ENCODE measurements at regions not wholly inside any gene's neighbourhood (a gene's known extent, or its start where the extent isn't known, plus 50 kb on each side); places are given as distances from the start of the nearest gene placed in this dataset.
"Not testable (repeated sequence)": the region's sequence is repeated elsewhere in the genome, so short reads cannot be mapped to it uniquely, and the experiment has no call there.

- ChIA-PET CTCF (ENCODE audit: partially characterized antibody) (no interaction called here), POLR2A (ENCODE audit: partially characterized antibody) (no interaction called here)
- no peak overlapping the region for H3K27ac Mint-ChIP-seq
- Histone ChIP-seq H3K4me3 (ENCODE audit: low read length in 2 of 2) (no peak overlapping the region), H3K36me3 (ENCODE audit: insufficient read depth, low read length) (no peaks in the 10 kb centered on the region), H3K27me3 (ENCODE audit: insufficient read depth, low read length) (no peaks in the 10 kb centered on the region), H3K27ac (ENCODE audit: low read depth, low read length) (no peak overlapping the region), H3K4me1 (ENCODE audit: insufficient read depth, low read length) (no peaks in the 10 kb centered on the region), H3K9me3 (ENCODE audit: control insufficient read depth in 1 of 2, low read length in 2 of 2) (no peaks in the 10 kb centered on the region)
- H3K27me3 Mint-ChIP-seq: no peaks in the 10 kb centered on the region
- no peak overlapping the region for H3K4me3 Mint-ChIP-seq
- peaks cover 2 to 29% (median 16%) of the 10 kb centered on the region in 8 donors for H3K9me3 Mint-ChIP-seq
- DNase-seq: no peak
- intact Hi-C loops (cut with micrococcal nuclease): no loop called here
- no peaks in the 10 kb centered on the region for H3K36me3 Mint-ChIP-seq
- no peaks in the 10 kb centered on the region for H3K4me1 Mint-ChIP-seq
These were observed 1894.4 kb upstream of the LRRTM1 start for GRCh38 chr2:82198809-82199492.

GRCh38 chr2:82182270-82182669 lies 1877.7 kb upstream of the LRRTM1 start:
- Mint-ChIP-seq H3K9me3 (peaks cover 2 to 17% (median 5%) of the 10 kb centered on the region in 8 donors), H3K4me3 (no peak overlapping the region), H3K27ac (no peak overlapping the region), H3K36me3 (no peaks in the 10 kb centered on the region), H3K4me1 (no peaks in the 10 kb centered on the region), H3K27me3 (no peaks in the 10 kb centered on the region)
- POLR2A ChIA-PET (ENCODE audit: partially characterized antibody): no interaction called here
- DNase-seq: no peak
- H3K4me1 ChIP-seq (ENCODE audit: insufficient read depth, low read length): no peaks in the 10 kb centered on the region
- no peaks in the 10 kb centered on the region for H3K27me3 ChIP-seq (ENCODE audit: insufficient read depth, low read length)
- no peaks in the 10 kb centered on the region for H3K36me3 ChIP-seq (ENCODE audit: insufficient read depth, low read length)
- CTCF ChIA-PET (ENCODE audit: partially characterized antibody): no interaction called here
- intact Hi-C loops (cut with micrococcal nuclease): no loop called here
- H3K27ac ChIP-seq (ENCODE audit: low read depth, low read length): no peak overlapping the region
- no peak overlapping the region for H3K4me3 ChIP-seq (ENCODE audit: low read length in 2 of 2)
- peaks cover 0 to 3% of the 10 kb centered on the region in 2 donors for H3K9me3 ChIP-seq (ENCODE audit: control insufficient read depth in 1 of 2, low read length in 2 of 2)

- CTCF ChIA-PET (ENCODE audit: partially characterized antibody); POLR2A ChIA-PET (ENCODE audit: partially characterized antibody); H3K27ac Mint-ChIP-seq; H3K4me1 ChIP-seq (ENCODE audit: insufficient read depth, low read length); H3K36me3 Mint-ChIP-seq; H3K27me3 Mint-ChIP-seq; H3K4me1 Mint-ChIP-seq; H3K36me3 ChIP-seq (ENCODE audit: insufficient read depth, low read length); H3K4me3 ChIP-seq (ENCODE audit: low read length in 2 of 2); DNase-seq; H3K4me3 Mint-ChIP-seq; intact Hi-C loops (cut with micrococcal nuclease); H3K9me3 ChIP-seq (ENCODE audit: control insufficient read depth in 1 of 2, low read length in 2 of 2); H3K27me3 ChIP-seq (ENCODE audit: insufficient read depth, low read length); H3K27ac ChIP-seq (ENCODE audit: low read depth, low read length): not testable (repeated sequence)
- peaks cover 3 to 16% (median 14%) of the 10 kb centered on the region in 8 donors for H3K9me3 Mint-ChIP-seq
These were observed 1870.7 kb upstream of the LRRTM1 start for GRCh38 chr2:82175210-82175609.

GRCh38 chr2:82172483-82172882 lies 1867.9 kb upstream of the LRRTM1 start:
- Mint-ChIP-seq H3K27ac (no peak overlapping the region), H3K4me3 (no peak overlapping the region), H3K9me3 (peaks cover 1 to 25% (median 12%) of the 10 kb centered on the region in 8 donors), H3K36me3 (no peaks in the 10 kb centered on the region), H3K4me1 (no peaks in the 10 kb centered on the region), H3K27me3 (no peaks in the 10 kb centered on the region)
- H3K9me3 ChIP-seq (ENCODE audit: control insufficient read depth in 1 of 2, low read length in 2 of 2): no peaks in the 10 kb centered on the region
- POLR2A ChIA-PET (ENCODE audit: partially characterized antibody): no interaction called here
- no peaks in the 10 kb centered on the region for H3K36me3 ChIP-seq (ENCODE audit: insufficient read depth, low read length)
- intact Hi-C loops (cut with micrococcal nuclease): no loop called here
- H3K4me3 ChIP-seq (ENCODE audit: low read length in 2 of 2): no peak overlapping the region
- H3K4me1 ChIP-seq (ENCODE audit: insufficient read depth, low read length): no peaks in the 10 kb centered on the region
- DNase-seq: no peak
- H3K27me3 ChIP-seq (ENCODE audit: insufficient read depth, low read length): no peaks in the 10 kb centered on the region
- CTCF ChIA-PET (ENCODE audit: partially characterized antibody): no interaction called here
- H3K27ac ChIP-seq (ENCODE audit: low read depth, low read length): no peak overlapping the region

- H3K27me3 ChIP-seq (ENCODE audit: insufficient read depth, low read length): no peaks in the 10 kb centered on the region
- intact Hi-C loops (cut with micrococcal nuclease): no loop called here
- no peaks in the 10 kb centered on the region for H3K36me3 Mint-ChIP-seq
- H3K4me1 Mint-ChIP-seq: no peaks in the 10 kb centered on the region
- POLR2A ChIA-PET (ENCODE audit: partially characterized antibody): no interaction called here
- H3K27me3 Mint-ChIP-seq: no peaks in the 10 kb centered on the region
- no peak overlapping the region for H3K4me3 ChIP-seq (ENCODE audit: low read length in 2 of 2)
- DNase-seq: no peak
- no peaks in the 10 kb centered on the region for H3K4me1 ChIP-seq (ENCODE audit: insufficient read depth, low read length)
- H3K27ac ChIP-seq (ENCODE audit: low read depth, low read length): no peak overlapping the region
- CTCF ChIA-PET (ENCODE audit: partially characterized antibody): no interaction called here
- H3K36me3 ChIP-seq (ENCODE audit: insufficient read depth, low read length): no peaks in the 10 kb centered on the region
- H3K4me3 Mint-ChIP-seq: no peak overlapping the region
- no peak overlapping the region for H3K27ac Mint-ChIP-seq
- H3K9me3 Mint-ChIP-seq: peaks cover 0 to 22% (median 6%) of the 10 kb centered on the region in 8 donors
- H3K9me3 ChIP-seq (ENCODE audit: control insufficient read depth in 1 of 2, low read length in 2 of 2): no peaks in the 10 kb centered on the region
These were observed 1864.8 kb upstream of the LRRTM1 start for GRCh38 chr2:82169379-82169778.

GRCh38 chr2:82165377-82165776 lies 1860.8 kb upstream of the LRRTM1 start:
- intact Hi-C loops (cut with micrococcal nuclease): no loop called here
- Histone ChIP-seq H3K4me1 (ENCODE audit: insufficient read depth, low read length) (no peaks in the 10 kb centered on the region), H3K27ac (ENCODE audit: low read depth, low read length) (no peak overlapping the region), H3K4me3 (ENCODE audit: low read length in 2 of 2) (no peak overlapping the region), H3K36me3 (ENCODE audit: insufficient read depth, low read length) (no peaks in the 10 kb centered on the region), H3K27me3 (ENCODE audit: insufficient read depth, low read length) (no peaks in the 10 kb centered on the region), H3K9me3 (ENCODE audit: control insufficient read depth in 1 of 2, low read length in 2 of 2) (no peaks in the 10 kb centered on the region)
- Mint-ChIP-seq H3K36me3 (no peaks in the 10 kb centered on the region), H3K9me3 (peaks cover 0 to 21% (median 10%) of the 10 kb centered on the region in 8 donors), H3K4me3 (no peak overlapping the region), H3K27ac (no peak overlapping the region), H3K27me3 (no peaks in the 10 kb centered on the region), H3K4me1 (no peaks in the 10 kb centered on the region)
- DNase-seq: no peak
- POLR2A ChIA-PET (ENCODE audit: partially characterized antibody): no interaction called here
- CTCF ChIA-PET (ENCODE audit: partially characterized antibody): no interaction called here

GRCh38 chr2:82158150-82158549 lies 1853.6 kb upstream of the LRRTM1 start:
- Mint-ChIP-seq H3K27me3 (no peaks in the 10 kb centered on the region), H3K9me3 (peaks cover 2 to 19% (median 9%) of the 10 kb centered on the region in 8 donors), H3K27ac (no peak overlapping the region), H3K4me3 (no peak overlapping the region), H3K4me1 (no peaks in the 10 kb centered on the region), H3K36me3 (no peaks in the 10 kb centered on the region)
- no peak overlapping the region for H3K27ac ChIP-seq (ENCODE audit: low read depth, low read length)
- CTCF ChIA-PET (ENCODE audit: partially characterized antibody): no interaction called here
- no peaks in the 10 kb centered on the region for H3K27me3 ChIP-seq (ENCODE audit: insufficient read depth, low read length)
- DNase-seq: no peak
- no peak overlapping the region for H3K4me3 ChIP-seq (ENCODE audit: low read length in 2 of 2)
- H3K9me3 ChIP-seq (ENCODE audit: control insufficient read depth in 1 of 2, low read length in 2 of 2): no peaks in the 10 kb centered on the region
- no peaks in the 10 kb centered on the region for H3K36me3 ChIP-seq (ENCODE audit: insufficient read depth, low read length)
- H3K4me1 ChIP-seq (ENCODE audit: insufficient read depth, low read length): no peaks in the 10 kb centered on the region
- POLR2A ChIA-PET (ENCODE audit: partially characterized antibody): no interaction called here
- intact Hi-C loops (cut with micrococcal nuclease): no loop called here

GRCh38 chr2:82155469-82155868 lies 1850.9 kb upstream of the LRRTM1 start:
- Histone ChIP-seq H3K4me3 (ENCODE audit: low read length in 2 of 2) (no peak overlapping the region), H3K4me1 (ENCODE audit: insufficient read depth, low read length) (no peaks in the 10 kb centered on the region), H3K27me3 (ENCODE audit: insufficient read depth, low read length) (no peaks in the 10 kb centered on the region), H3K9me3 (ENCODE audit: control insufficient read depth in 1 of 2, low read length in 2 of 2) (no peaks in the 10 kb centered on the region), H3K36me3 (ENCODE audit: insufficient read depth, low read length) (no peaks in the 10 kb centered on the region), H3K27ac (ENCODE audit: low read depth, low read length) (no peak overlapping the region)
- Mint-ChIP-seq H3K4me1 (no peaks in the 10 kb centered on the region), H3K27ac (no peak overlapping the region), H3K36me3 (no peaks in the 10 kb centered on the region), H3K27me3 (no peaks in the 10 kb centered on the region), H3K4me3 (no peak overlapping the region), H3K9me3 (peaks cover 0 to 21% (median 7%) of the 10 kb centered on the region in 8 donors)
- DNase-seq: no peak
- CTCF ChIA-PET (ENCODE audit: partially characterized antibody): no interaction called here
- POLR2A ChIA-PET (ENCODE audit: partially characterized antibody): no interaction called here
- intact Hi-C loops (cut with micrococcal nuclease): no loop called here

Data from CD4-positive, alpha-beta memory T cell (primary cell).